Mesothelial cell of epicardium (in vitro differentiated cells): ENCODE measurements at regions not wholly inside any gene's neighbourhood (a gene's known extent, or its start where the extent isn't known, plus 50 kb on each side); places are given as distances from the start of the nearest gene placed in this dataset.

ENCODE experiments used
- DNase-seq, 2 experiments: peaks; one replicate each; pipeline ENCODE4 v3.0.0; 2021; ENCODE audit warnings: low spot score in 2 of 2; ENCODE audit not compliant: unreplicated experiment in 2 of 2
- H3K27ac Mint-ChIP-seq: 2 replicates; pipeline ENCODE4 v1.8.0; 2021; ENCODE audit warnings: mixed read lengths
- H3K27me3 Mint-ChIP-seq: 2 replicates; pipeline ENCODE4 v1.8.0; 2021; ENCODE audit warnings: low read depth, mixed read lengths
- H3K36me3 Mint-ChIP-seq: 2 replicates; pipeline ENCODE4 v1.8.0; 2021; ENCODE audit warnings: mixed read lengths
- H3K4me1 Mint-ChIP-seq: 2 replicates; pipeline ENCODE4 v1.8.0; 2021; ENCODE audit warnings: mixed read lengths
- H3K4me3 Mint-ChIP-seq: 2 replicates; pipeline ENCODE4 v1.8.0; 2021; ENCODE audit warnings: mild to moderate bottlenecking, moderate library complexity, mixed read lengths
- H3K9me3 Mint-ChIP-seq: 2 replicates; pipeline ENCODE4 v1.8.0; 2021; ENCODE audit warnings: mixed read lengths
- TF ChIP-seq, protein P1 (sequence below): fragments of 200-600 bp; sonication (generic); IDR thresholded peaks from one replicate; pipeline ENCODE4 v1.5.0; 2021; ENCODE audit warnings: antibody characterized with exemption; ENCODE audit not compliant: unreplicated experiment

DNA sequence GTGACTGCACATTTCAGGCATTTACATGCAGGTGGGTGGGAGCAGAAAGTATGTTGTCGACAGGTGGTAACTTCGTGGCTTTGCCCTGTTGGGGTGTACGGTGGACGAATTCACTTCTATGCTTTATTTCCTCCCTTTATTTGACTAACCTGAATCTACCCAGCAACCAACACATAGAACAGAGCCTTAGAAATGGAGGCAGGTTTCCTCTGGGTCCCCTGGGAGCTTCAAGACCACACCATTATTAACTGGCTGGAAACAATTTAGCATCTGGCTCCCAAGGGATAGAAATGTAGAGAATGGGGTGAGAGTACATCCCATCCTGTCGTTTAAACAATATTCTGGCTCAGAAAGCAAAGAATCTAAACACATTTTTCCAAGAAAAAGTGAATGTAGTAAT, 244.4 kb downstream of the DLEU7 start:
- no peak overlapping the region for H3K27ac Mint-ChIP-seq
- H3K4me3 Mint-ChIP-seq, result no peak overlapping the region
- no peak for DNase-seq
- H3K9me3 Mint-ChIP-seq, result no peaks in the 10 kb centered on the region
- H3K4me1 Mint-ChIP-seq, result peaks cover 8% of the 10 kb centered on the region
- H3K36me3 Mint-ChIP-seq, result no peaks in the 10 kb centered on the region
- TF ChIP-seq, protein P1, sequence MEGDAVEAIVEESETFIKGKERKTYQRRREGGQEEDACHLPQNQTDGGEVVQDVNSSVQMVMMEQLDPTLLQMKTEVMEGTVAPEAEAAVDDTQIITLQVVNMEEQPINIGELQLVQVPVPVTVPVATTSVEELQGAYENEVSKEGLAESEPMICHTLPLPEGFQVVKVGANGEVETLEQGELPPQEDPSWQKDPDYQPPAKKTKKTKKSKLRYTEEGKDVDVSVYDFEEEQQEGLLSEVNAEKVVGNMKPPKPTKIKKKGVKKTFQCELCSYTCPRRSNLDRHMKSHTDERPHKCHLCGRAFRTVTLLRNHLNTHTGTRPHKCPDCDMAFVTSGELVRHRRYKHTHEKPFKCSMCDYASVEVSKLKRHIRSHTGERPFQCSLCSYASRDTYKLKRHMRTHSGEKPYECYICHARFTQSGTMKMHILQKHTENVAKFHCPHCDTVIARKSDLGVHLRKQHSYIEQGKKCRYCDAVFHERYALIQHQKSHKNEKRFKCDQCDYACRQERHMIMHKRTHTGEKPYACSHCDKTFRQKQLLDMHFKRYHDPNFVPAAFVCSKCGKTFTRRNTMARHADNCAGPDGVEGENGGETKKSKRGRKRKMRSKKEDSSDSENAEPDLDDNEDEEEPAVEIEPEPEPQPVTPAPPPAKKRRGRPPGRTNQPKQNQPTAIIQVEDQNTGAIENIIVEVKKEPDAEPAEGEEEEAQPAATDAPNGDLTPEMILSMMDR, result no peak
- peaks cover 4% of the 10 kb centered on the region for H3K27me3 Mint-ChIP-seq

DNA sequence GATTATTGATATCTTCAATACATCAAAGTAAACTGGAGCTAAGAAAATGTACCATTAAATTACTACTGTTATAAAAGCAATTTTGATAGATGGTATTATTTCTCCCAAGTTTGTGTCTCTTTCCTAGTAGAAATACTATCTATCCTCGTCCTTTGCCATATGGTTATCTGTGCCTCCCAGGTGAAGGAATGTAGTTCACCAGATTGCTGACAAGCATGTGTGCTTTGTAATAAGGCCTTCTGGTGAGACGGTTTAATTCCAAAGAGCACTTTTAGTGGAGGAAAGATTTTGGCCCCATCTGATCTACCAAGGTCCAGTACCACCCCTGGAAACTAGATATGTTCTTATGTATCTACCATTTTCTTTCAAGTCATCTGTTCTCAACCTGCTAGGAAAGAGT, 243.6 kb downstream of the DLEU7 start:
- Mint-ChIP-seq H3K9me3 (no peaks in the 10 kb centered on the region), H3K4me1 (peaks cover 2% of the 10 kb centered on the region), H3K27me3 (peaks cover 4% of the 10 kb centered on the region), H3K4me3 (no peak overlapping the region), H3K36me3 (no peaks in the 10 kb centered on the region), H3K27ac (no peak overlapping the region)
- TF ChIP-seq, protein P1, result no peak
- no peak for DNase-seq

DNA sequence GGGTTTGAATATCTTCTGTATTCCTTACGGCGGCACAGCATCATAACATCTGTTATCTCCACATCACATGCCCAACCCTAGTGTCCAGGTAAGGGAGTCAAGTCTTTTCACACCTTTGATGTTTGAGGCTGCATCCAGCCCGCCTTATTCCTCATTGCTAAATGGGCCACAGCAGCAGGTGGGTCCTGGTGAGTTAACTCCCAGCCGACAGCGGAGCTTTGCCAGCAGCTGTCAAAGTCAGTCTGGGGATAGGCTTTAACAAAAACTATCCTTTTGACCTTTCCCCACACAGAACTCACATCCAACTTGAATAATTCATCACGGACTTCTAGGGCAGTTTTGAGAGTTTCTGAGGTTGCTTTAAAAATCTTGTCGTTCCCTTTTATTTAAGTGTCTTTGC, 235.1 kb downstream of the DLEU7 start:
- H3K36me3 Mint-ChIP-seq, result no peaks in the 10 kb centered on the region
- no peak for DNase-seq
- H3K27me3 Mint-ChIP-seq, result peaks cover 3% of the 10 kb centered on the region

DNA sequence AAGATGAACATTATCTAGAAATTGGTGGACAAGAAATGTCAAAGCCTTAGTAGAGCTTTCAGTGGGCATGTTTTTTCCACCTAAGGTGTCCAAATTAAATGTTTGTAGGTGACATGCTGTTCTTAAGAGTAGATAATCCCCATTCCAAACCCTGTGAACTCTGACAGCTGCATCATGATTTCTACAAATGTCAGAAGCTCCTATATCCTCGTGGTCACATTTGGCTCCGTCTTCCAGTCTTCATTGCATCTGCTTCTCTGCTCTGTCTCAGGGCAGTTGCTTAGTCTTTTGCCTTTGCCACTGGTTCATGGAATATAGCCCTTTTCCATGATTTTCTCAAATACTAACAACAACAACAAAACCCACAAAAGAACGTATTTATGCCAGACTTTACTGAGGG, 234.5 kb downstream of the DLEU7 start:
- Mint-ChIP-seq H3K27me3 (peaks cover 3% of the 10 kb centered on the region), H3K27ac (no peak overlapping the region), H3K9me3 (peaks cover 6% of the 10 kb centered on the region)

More for the DNA sequence above, 235.1 kb downstream of the DLEU7 start:
- Mint-ChIP-seq H3K9me3 (peaks cover 6% of the 10 kb centered on the region), H3K27ac (no peak overlapping the region), H3K4me3 (no peak overlapping the region), H3K4me1 (peaks cover 6% of the 10 kb centered on the region)
- TF ChIP-seq, protein P1, result no peak

DNA sequence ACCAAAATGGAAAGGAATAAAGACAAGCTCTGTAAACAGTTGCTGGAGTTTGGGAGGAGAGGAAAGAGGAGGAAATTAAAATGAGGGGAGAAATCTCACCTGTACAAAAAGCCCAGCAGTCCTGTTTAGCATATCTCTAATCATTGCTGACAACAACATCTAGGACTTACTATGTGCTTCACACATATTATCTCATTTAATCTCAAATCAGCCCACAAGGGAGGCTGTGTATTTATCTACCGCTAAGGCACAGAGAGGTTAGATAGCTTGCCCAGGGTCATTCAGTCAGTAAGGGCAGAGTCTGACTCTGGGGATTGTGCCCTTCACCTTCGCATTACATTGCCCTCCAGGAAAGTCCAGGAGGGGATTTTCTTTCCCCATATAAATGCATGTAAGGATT, 233.3 kb downstream of the DLEU7 start:
- peaks cover 3% of the 10 kb centered on the region for H3K27me3 Mint-ChIP-seq
- peaks cover 6% of the 10 kb centered on the region for H3K9me3 Mint-ChIP-seq
- H3K4me3 Mint-ChIP-seq, result no peak overlapping the region
- no peaks in the 10 kb centered on the region for H3K36me3 Mint-ChIP-seq
- no peak overlapping the region for H3K27ac Mint-ChIP-seq
- DNase-seq, result no peak
- TF ChIP-seq, protein P1, result no peak
- H3K4me1 Mint-ChIP-seq, result peaks cover 8% of the 10 kb centered on the region

More for the DNA sequence above, 234.5 kb downstream of the DLEU7 start:
- H3K36me3 Mint-ChIP-seq, result no peaks in the 10 kb centered on the region
- peaks cover 8% of the 10 kb centered on the region for H3K4me1 Mint-ChIP-seq
- H3K4me3 Mint-ChIP-seq, result no peak overlapping the region
- TF ChIP-seq, protein P1, result no peak
- DNase-seq, result no peak
